Ishikawa (cell line): ENCODE measurements at regions not wholly inside any gene's neighbourhood (a gene's known extent, or its start where the extent isn't known, plus 50 kb on each side); places are given as distances from the start of the nearest gene placed in this dataset.

Experiments used
- CEBPB ChIP-seq: IDR thresholded peaks from 2 replicates; pipeline ENCODE4 v1.6.1; 2012
- EGR1 ChIP-seq: IDR thresholded peaks from 2 replicates; pipeline ENCODE4 v1.6.1; 2012
- EP300 ChIP-seq: IDR thresholded peaks from 2 replicates; pipeline ENCODE4 v1.6.1; 2012; ENCODE audit warnings: borderline replicate concordance
- MAX ChIP-seq: IDR thresholded peaks from 2 replicates; pipeline ENCODE4 v1.6.1; 2012
- RAD21 ChIP-seq: IDR thresholded peaks from 2 replicates; pipeline ENCODE4 v1.6.1; 2012; ENCODE audit warnings: low read depth
- REST ChIP-seq: IDR thresholded peaks from 2 replicates; pipeline ENCODE4 v1.6.1; 2012; ENCODE audit warnings: low read depth, mild to moderate bottlenecking
- TAF1 ChIP-seq: IDR thresholded peaks from 2 replicates; pipeline ENCODE4 v1.6.1; 2012; ENCODE audit warnings: low read depth, mild to moderate bottlenecking
- TEAD4 ChIP-seq: IDR thresholded peaks from 2 replicates; pipeline ENCODE4 v1.6.1; 2012

- TF ChIP-seq CEBPB, result no peak
- no peak for TF ChIP-seq MAX
- TF ChIP-seq RAD21, result no peak
- no peak for TF ChIP-seq EP300
- no peak for TF ChIP-seq EGR1
- TF ChIP-seq TAF1, result no peak
- no peak for TF ChIP-seq TEAD4
- no peak for TF ChIP-seq REST
Measured at GRCh38 chr5:56446728-56447127, 213.6 kb upstream of the ANKRD55 start.
